ENCODE measurements at regions not wholly inside any gene's neighbourhood (a gene's known extent, or its start where the extent isn't known, plus 50 kb on each side); places are given as distances from the start of the nearest gene placed in this dataset.
"Not testable (repeated sequence)": the region's sequence is repeated elsewhere in the genome, so short reads cannot be mapped to it uniquely, and the experiment has no call there.

DNA sequence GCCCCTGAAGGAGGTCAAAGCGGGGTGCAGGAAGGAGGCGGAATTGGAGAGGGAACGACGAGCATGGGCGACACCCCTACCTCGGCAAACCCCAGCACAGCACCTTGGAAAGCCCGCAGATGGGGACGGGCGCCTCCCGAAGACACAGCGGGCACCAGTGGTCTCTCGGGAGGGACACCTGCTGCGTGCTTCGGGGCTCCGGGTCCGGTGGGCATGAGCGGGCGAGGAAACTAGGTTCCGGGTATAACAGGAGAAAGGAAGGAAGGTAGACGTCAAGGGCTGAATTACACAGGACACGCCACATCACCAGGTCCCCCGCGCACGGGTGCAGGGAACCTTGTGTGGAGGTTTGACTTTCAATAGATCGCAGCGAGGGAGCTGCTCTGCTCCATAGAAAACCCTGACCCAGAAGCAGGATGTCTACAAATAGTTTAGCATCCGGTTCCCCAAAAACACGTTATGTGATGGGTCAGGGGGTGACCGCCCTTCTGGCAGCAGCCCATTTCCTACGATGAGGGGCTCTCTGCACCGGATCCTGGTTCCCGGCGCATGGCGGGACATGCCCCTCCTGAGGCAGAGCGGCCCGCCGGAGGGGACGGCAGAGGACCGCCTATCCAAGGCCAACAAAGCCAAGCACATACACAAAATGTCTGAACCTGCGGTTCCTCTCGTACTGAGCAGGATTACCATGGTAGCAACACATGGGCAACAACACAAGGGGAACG lies 196.9 kb downstream of the ALG10 start:
- Histone ChIP-seq H3K27me3 (ENCODE audit: insufficient read depth, low read length) (no peaks in the 10 kb centered on the region), H2AFZ (ENCODE audit: low read length) (peak overlapping the region; percentile 78), H3K4me1 (ENCODE audit: insufficient read depth, low read length) (no peaks in the 10 kb centered on the region), H3K4me2 (ENCODE audit: insufficient read depth, low read length) (peak overlapping the region; percentile 70), H3K9me3 (ENCODE audit: low read depth, low read length) (no peaks in the 10 kb centered on the region), H3K79me2 (ENCODE audit: insufficient read depth, low read length) (no peaks in the 10 kb centered on the region), H3K4me3 (ENCODE audit: insufficient read depth, low read length) (peak overlapping the region; percentile 56), H3K27ac (ENCODE audit: low read depth, low read length) (no peak overlapping the region), H4K20me1 (ENCODE audit: insufficient read depth, low read length) (no peaks in the 10 kb centered on the region), H3K36me3 (ENCODE audit: insufficient read depth, low read length) (no peaks in the 10 kb centered on the region)
- TF ChIP-seq, protein P1, sequence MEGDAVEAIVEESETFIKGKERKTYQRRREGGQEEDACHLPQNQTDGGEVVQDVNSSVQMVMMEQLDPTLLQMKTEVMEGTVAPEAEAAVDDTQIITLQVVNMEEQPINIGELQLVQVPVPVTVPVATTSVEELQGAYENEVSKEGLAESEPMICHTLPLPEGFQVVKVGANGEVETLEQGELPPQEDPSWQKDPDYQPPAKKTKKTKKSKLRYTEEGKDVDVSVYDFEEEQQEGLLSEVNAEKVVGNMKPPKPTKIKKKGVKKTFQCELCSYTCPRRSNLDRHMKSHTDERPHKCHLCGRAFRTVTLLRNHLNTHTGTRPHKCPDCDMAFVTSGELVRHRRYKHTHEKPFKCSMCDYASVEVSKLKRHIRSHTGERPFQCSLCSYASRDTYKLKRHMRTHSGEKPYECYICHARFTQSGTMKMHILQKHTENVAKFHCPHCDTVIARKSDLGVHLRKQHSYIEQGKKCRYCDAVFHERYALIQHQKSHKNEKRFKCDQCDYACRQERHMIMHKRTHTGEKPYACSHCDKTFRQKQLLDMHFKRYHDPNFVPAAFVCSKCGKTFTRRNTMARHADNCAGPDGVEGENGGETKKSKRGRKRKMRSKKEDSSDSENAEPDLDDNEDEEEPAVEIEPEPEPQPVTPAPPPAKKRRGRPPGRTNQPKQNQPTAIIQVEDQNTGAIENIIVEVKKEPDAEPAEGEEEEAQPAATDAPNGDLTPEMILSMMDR (IDR thresholded peaks at IDR 0.05; ENCODE audit: extremely low read depth, low read depth, low read length), result no peak
- no peak for DNase-seq (ENCODE audit: insufficient read length, low spot score, missing footprints)

DNA sequence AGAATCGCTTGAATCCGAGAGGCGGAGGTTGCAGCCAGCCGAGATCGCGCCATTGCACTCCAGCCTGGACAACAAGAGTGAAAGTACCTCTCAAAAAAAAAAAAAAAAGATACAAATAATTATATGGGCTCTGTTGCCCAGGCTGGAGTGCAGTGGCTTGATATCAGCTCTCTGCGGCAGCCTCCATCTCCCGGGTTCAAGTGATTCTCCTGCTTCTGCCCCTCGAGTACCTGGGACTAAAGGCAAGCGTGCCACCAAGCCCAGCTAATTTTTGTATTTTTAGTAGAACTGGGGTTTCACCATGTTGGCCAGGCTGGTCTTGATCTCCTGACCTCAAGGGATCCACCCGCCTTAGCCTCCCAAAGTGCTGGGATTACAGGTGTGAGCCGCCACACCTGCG lies 197.8 kb downstream of the ALG10 start:
- not testable (repeated sequence) for H3K27me3 ChIP-seq (ENCODE audit: insufficient read depth, low read length); H4K20me1 ChIP-seq (ENCODE audit: insufficient read depth, low read length); H3K4me2 ChIP-seq (ENCODE audit: insufficient read depth, low read length); H3K36me3 ChIP-seq (ENCODE audit: insufficient read depth, low read length); H3K4me3 ChIP-seq (ENCODE audit: insufficient read depth, low read length); H2AFZ ChIP-seq (ENCODE audit: low read length); H3K27ac ChIP-seq (ENCODE audit: low read depth, low read length); DNase-seq (ENCODE audit: insufficient read length, low spot score, missing footprints); H3K4me1 ChIP-seq (ENCODE audit: insufficient read depth, low read length); H3K79me2 ChIP-seq (ENCODE audit: insufficient read depth, low read length); H3K9me3 ChIP-seq (ENCODE audit: low read depth, low read length)

DNA sequence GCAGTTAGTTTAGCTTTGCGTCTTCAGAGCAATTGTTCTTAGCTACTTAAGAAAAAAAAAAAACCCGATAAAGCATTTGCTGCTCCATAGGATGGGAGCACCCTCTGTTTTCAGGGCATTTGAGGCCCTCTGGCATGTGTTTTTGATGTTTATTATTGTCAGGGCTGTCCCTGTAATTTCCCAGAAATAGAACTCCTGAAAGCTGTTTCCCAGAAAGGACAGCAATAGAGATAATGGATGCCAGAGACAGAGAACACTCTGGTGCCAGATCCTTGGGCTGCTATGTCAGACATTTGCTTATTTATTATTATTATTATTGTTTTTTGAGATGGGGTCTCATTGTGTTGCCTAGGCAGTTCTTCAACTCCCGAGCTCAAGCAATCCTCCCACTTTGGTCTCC lies 201.3 kb downstream of the ALG10 start:
- Histone ChIP-seq H3K4me1 (ENCODE audit: insufficient read depth, low read length) (no peaks in the 10 kb centered on the region), H3K4me2 (ENCODE audit: insufficient read depth, low read length) (no peak overlapping the region), H3K9me3 (ENCODE audit: low read depth, low read length) (no peaks in the 10 kb centered on the region), H3K27me3 (ENCODE audit: insufficient read depth, low read length) (no peaks in the 10 kb centered on the region), H3K36me3 (ENCODE audit: insufficient read depth, low read length) (no peaks in the 10 kb centered on the region), H2AFZ (ENCODE audit: low read length) (no peak overlapping the region), H4K20me1 (ENCODE audit: insufficient read depth, low read length) (no peaks in the 10 kb centered on the region), H3K27ac (ENCODE audit: low read depth, low read length) (no peak overlapping the region), H3K79me2 (ENCODE audit: insufficient read depth, low read length) (no peaks in the 10 kb centered on the region), H3K4me3 (ENCODE audit: insufficient read depth, low read length) (no peak overlapping the region)
- TF ChIP-seq, protein P1 (IDR thresholded peaks at IDR 0.05; ENCODE audit: extremely low read depth, low read depth, low read length), result no peak
- no peak for DNase-seq (ENCODE audit: insufficient read length, low spot score, missing footprints)

DNA sequence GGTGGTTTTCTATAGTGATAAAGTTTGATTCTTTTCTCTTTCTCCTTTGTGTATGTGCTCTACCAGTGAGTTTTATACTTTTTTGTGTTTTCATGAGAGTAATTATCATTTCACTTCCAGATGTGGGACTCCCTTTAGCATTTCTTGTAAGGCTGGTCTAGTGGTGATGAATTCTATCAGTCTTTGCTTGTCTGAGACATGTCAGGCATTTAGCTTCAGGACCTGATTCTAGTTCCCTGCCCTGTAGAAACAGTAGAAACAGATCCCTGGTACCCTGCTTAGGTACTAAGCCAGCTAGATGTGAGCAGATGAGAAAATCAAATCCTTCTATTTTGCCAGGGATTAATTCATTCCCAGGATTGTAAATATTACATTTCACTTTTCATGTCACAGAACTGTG lies 203.7 kb downstream of the ALG10 start:
- not testable (repeated sequence) for H3K9me3 ChIP-seq (ENCODE audit: low read depth, low read length); H2AFZ ChIP-seq (ENCODE audit: low read length); H3K36me3 ChIP-seq (ENCODE audit: insufficient read depth, low read length); H3K4me3 ChIP-seq (ENCODE audit: insufficient read depth, low read length); DNase-seq (ENCODE audit: insufficient read length, low spot score, missing footprints); H3K27me3 ChIP-seq (ENCODE audit: insufficient read depth, low read length); H4K20me1 ChIP-seq (ENCODE audit: insufficient read depth, low read length); H3K4me1 ChIP-seq (ENCODE audit: insufficient read depth, low read length); H3K4me2 ChIP-seq (ENCODE audit: insufficient read depth, low read length); H3K27ac ChIP-seq (ENCODE audit: low read depth, low read length); H3K79me2 ChIP-seq (ENCODE audit: insufficient read depth, low read length)

DNA sequence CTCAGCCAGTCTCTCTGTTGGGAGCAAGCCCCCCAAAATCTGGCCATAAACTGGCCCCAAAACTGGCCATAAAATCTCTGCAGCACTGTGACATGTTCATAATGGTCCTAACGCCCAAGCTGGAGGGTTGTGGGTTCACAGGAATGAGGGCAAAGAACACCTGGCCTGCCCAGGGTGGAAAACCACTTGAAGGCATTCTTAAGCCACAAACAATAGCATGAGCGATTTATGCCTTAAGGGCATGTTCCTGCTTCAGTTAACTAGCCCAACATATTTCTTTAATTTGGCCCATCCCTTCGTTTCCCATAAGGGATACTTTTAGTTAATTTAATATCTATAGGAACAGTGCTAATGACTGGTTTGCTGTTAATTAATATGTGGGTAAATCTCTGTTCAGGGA lies 205.8 kb downstream of the ALG10 start:
- H3K36me3 ChIP-seq (ENCODE audit: insufficient read depth, low read length); H3K27ac ChIP-seq (ENCODE audit: low read depth, low read length); H3K4me3 ChIP-seq (ENCODE audit: insufficient read depth, low read length); H3K27me3 ChIP-seq (ENCODE audit: insufficient read depth, low read length); H4K20me1 ChIP-seq (ENCODE audit: insufficient read depth, low read length); DNase-seq (ENCODE audit: insufficient read length, low spot score, missing footprints); H3K4me1 ChIP-seq (ENCODE audit: insufficient read depth, low read length); H2AFZ ChIP-seq (ENCODE audit: low read length); H3K4me2 ChIP-seq (ENCODE audit: insufficient read depth, low read length); H3K79me2 ChIP-seq (ENCODE audit: insufficient read depth, low read length); H3K9me3 ChIP-seq (ENCODE audit: low read depth, low read length): not testable (repeated sequence)

DNA sequence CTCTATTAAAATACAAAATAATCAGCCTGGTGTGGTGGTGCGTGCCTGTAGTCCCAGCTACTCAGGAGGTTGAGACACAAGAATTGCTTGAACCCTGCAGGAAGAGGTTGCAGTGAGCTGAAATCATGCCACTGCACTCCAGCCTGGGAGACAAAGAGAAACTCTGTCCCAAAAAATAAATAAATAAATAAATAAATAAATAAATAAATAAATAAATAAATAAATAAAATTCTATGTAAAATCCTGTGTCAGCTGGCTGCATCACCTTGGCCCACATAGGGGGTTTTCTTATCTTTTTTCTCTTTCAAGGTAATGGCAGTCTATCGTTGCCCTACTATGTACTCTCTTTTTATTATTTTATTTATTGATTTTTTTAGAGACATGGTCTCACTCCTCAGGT lies 206.7 kb downstream of the ALG10 start:
- not testable (repeated sequence) for H3K4me3 ChIP-seq (ENCODE audit: insufficient read depth, low read length); H4K20me1 ChIP-seq (ENCODE audit: insufficient read depth, low read length); H3K27me3 ChIP-seq (ENCODE audit: insufficient read depth, low read length); DNase-seq (ENCODE audit: insufficient read length, low spot score, missing footprints); H3K4me1 ChIP-seq (ENCODE audit: insufficient read depth, low read length); H3K36me3 ChIP-seq (ENCODE audit: insufficient read depth, low read length); H2AFZ ChIP-seq (ENCODE audit: low read length); H3K9me3 ChIP-seq (ENCODE audit: low read depth, low read length); H3K79me2 ChIP-seq (ENCODE audit: insufficient read depth, low read length); H3K27ac ChIP-seq (ENCODE audit: low read depth, low read length); H3K4me2 ChIP-seq (ENCODE audit: insufficient read depth, low read length)
